Suprapubic skin (tissue), 3 donors: ENCODE measurements at regions not wholly inside any gene's neighbourhood (a gene's known extent, or its start where the extent isn't known, plus 50 kb on each side); places are given as distances from the start of the nearest gene placed in this dataset.

Source experiments
- POLR2AphosphoS5 ChIP-seq, 3 donors: sonication (generic); formaldehyde crosslinking; IDR thresholded peaks; one replicate each; pipeline ENCODE4 v1.6.1; 2017; ENCODE audit warnings: antibody characterized with exemption in 3 of 3
- TF ChIP-seq, protein P1 (sequence below), 2 donors: fragments of 200-600 bp in 1 of 2; fragments of 450-650 bp in 1 of 2; sonication (generic) in 1 of 2; IDR thresholded peaks; one replicate each; pipeline ENCODE4 v1.5.1; 2016 to 2019; ENCODE audit warnings: antibody characterized with exemption in 2 of 2, mild to moderate bottlenecking in 1 of 2, moderate library complexity in 1 of 2

GRCh38 chrX:149322316-149322715 lies 182.8 kb downstream of the IDS start:
- TF ChIP-seq, protein P1, sequence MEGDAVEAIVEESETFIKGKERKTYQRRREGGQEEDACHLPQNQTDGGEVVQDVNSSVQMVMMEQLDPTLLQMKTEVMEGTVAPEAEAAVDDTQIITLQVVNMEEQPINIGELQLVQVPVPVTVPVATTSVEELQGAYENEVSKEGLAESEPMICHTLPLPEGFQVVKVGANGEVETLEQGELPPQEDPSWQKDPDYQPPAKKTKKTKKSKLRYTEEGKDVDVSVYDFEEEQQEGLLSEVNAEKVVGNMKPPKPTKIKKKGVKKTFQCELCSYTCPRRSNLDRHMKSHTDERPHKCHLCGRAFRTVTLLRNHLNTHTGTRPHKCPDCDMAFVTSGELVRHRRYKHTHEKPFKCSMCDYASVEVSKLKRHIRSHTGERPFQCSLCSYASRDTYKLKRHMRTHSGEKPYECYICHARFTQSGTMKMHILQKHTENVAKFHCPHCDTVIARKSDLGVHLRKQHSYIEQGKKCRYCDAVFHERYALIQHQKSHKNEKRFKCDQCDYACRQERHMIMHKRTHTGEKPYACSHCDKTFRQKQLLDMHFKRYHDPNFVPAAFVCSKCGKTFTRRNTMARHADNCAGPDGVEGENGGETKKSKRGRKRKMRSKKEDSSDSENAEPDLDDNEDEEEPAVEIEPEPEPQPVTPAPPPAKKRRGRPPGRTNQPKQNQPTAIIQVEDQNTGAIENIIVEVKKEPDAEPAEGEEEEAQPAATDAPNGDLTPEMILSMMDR (IDR thresholded peaks at IDR 0.05) = no peak
- no peak for TF ChIP-seq POLR2AphosphoS5 (IDR thresholded peaks at IDR 0.05)
